ENCODE measurements at regions not wholly inside any gene's neighbourhood (a gene's known extent, or its start where the extent isn't known, plus 50 kb on each side); places are given as distances from the start of the nearest gene placed in this dataset.

DNA sequence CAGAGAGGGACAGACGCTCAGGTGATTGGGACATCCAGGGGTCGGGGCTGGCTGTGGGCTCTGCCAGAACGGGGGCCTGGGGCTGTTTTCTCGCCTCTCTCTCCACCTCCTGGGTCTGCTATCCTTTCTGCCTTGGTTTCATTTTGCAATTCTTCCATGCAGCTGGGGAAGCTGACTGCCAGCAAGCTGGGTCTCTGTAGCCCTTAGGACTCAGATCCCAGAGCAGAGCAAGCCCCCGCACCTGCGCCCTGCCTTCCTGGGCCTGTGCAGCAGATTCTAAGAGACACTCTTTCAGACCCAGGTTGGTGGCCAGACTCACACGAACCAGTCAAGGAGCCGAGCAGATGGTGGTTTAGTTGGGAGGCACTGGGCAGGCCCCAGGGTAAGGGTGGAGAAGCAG lies 59.1 kb upstream of the GRPEL1 start (continued):
- TF ChIP-seq, protein P1, sequence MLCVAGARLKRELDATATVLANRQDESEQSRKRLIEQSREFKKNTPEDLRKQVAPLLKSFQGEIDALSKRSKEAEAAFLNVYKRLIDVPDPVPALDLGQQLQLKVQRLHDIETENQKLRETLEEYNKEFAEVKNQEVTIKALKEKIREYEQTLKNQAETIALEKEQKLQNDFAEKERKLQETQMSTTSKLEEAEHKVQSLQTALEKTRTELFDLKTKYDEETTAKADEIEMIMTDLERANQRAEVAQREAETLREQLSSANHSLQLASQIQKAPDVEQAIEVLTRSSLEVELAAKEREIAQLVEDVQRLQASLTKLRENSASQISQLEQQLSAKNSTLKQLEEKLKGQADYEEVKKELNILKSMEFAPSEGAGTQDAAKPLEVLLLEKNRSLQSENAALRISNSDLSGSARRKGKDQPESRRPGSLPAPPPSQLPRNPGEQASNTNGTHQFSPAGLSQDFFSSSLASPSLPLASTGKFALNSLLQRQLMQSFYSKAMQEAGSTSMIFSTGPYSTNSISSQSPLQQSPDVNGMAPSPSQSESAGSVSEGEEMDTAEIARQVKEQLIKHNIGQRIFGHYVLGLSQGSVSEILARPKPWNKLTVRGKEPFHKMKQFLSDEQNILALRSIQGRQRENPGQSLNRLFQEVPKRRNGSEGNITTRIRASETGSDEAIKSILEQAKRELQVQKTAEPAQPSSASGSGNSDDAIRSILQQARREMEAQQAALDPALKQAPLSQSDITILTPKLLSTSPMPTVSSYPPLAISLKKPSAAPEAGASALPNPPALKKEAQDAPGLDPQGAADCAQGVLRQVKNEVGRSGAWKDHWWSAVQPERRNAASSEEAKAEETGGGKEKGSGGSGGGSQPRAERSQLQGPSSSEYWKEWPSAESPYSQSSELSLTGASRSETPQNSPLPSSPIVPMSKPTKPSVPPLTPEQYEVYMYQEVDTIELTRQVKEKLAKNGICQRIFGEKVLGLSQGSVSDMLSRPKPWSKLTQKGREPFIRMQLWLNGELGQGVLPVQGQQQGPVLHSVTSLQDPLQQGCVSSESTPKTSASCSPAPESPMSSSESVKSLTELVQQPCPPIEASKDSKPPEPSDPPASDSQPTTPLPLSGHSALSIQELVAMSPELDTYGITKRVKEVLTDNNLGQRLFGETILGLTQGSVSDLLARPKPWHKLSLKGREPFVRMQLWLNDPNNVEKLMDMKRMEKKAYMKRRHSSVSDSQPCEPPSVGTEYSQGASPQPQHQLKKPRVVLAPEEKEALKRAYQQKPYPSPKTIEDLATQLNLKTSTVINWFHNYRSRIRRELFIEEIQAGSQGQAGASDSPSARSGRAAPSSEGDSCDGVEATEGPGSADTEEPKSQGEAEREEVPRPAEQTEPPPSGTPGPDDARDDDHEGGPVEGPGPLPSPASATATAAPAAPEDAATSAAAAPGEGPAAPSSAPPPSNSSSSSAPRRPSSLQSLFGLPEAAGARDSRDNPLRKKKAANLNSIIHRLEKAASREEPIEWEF (CRISPR knock-in tag; IDR thresholded peaks at IDR 0.05): no peak

DNA sequence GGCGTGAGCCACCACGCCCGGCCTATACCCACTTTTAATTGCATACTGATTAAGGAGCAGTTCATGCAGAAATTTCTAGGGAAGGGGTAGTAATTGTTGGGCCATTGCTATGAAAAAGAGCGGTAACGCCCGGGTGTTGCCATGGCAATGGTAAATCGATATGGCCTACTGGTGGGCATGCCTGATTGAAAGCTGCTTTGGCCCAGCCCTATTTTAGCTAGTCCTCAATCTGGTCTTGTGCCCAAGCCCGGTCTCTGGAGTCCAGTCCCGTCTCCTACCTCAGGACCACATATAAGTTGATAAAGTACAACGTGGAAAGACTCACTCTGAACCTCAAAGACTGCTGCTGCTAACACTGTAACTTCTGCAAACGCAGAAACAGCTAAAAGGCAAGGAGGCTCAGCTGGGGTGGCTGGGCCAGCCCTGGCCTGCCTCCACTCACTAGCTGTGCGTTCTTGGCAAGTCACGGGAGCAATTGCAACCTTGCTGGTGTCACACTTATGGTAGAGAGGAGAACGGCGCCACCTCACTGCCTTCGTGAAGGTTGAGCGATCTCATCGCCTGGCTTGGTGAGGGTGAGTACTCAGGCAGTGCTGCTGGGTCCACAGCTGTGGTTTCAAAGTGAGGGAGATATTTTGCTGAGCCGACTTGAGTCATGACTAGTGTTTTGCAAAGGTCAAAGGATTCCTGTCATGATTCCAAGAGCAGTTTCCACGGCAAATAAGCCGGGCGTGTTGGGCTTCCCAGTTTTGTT lies 57.0 kb upstream of the GRPEL1 start:
- intact Hi-C loops (cut with micrococcal nuclease): no loop called here
- ATAC-seq: peak; percentile 29
- FAIRE-seq: peak; percentile 40
- peak; percentile 57; the same call in 1 of the 2 replicates for TF ChIP-seq RFX1 (IDR thresholded peaks at IDR 0.05)
- TF ChIP-seq HNRNPUL1 (IDR thresholded peaks at IDR 0.05; ENCODE audit: low read length): no peak
- no peak for TF ChIP-seq HDAC1 (IDR thresholded peaks at IDR 0.05)
- TF ChIP-seq BHLHE40 (IDR thresholded peaks at IDR 0.05; ENCODE audit: low read length): peak; percentile 67
- TF ChIP-seq, protein P2, sequence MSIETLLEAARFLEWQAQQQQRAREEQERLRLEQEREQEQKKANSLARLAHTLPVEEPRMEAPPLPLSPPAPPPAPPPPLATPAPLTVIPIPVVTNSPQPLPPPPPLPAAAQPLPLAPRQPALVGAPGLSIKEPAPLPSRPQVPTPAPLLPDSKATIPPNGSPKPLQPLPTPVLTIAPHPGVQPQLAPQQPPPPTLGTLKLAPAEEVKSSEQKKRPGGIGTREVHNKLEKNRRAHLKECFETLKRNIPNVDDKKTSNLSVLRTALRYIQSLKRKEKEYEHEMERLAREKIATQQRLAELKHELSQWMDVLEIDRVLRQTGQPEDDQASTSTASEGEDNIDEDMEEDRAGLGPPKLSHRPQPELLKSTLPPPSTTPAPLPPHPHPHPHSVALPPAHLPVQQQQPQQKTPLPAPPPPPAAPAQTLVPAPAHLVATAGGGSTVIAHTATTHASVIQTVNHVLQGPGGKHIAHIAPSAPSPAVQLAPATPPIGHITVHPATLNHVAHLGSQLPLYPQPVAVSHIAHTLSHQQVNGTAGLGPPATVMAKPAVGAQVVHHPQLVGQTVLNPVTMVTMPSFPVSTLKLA (conservative IDR thresholded peaks at IDR 0.05): no peak
- no peak for TF ChIP-seq CREBBP (IDR thresholded peaks at IDR 0.05; ENCODE audit: low read depth, low read length)
- no peak for TF ChIP-seq DIDO1 (tag; IDR thresholded peaks at IDR 0.05; ENCODE audit: low read depth)
- TF ChIP-seq SAP30 (IDR thresholded peaks at IDR 0.05; ENCODE audit: borderline replicate concordance, insufficient read depth, low read depth, low read length, poor library complexity, severe bottlenecking): no peak
- TF ChIP-seq RFX5 (IDR thresholded peaks at IDR 0.05; ENCODE audit: low read depth, low read length): no peak
- 0 out of 2 replicates have a peak, but pooled peaks have one; percentile 22 for TF ChIP-seq C11orf30 (IDR thresholded peaks at IDR 0.05; ENCODE audit: low read depth)

More for the DNA sequence above, 57.0 kb upstream of the GRPEL1 start:
- ChIA-PET CTCF (ENCODE audit: low intra/inter-chr PET ratio) (no interaction called here), POLR2A (interaction anchor here (1.0 kb wide), 1 partner anchor 42 kb away, joined by 3 read pairs; no protein-coding TSS in a partner anchor)
- Histone ChIP-seq H3K36me3 (ENCODE audit: control insufficient read depth, insufficient read depth, low read length) (no peaks in the 10 kb centered on the region), H3K4me2 (ENCODE audit: insufficient read depth, low read length) (no peak overlapping the region), H3K79me2 (ENCODE audit: control insufficient read depth, insufficient read depth, low read length) (no peaks in the 10 kb centered on the region), H2AFZ (ENCODE audit: low read depth, low read length) (no peak overlapping the region), H3K9me3 (replicated peaks; ENCODE audit: control insufficient read depth, insufficient read depth, low read depth, low read length) (no peaks in the 10 kb centered on the region), H3K4me1 (replicated peaks in 1 of 2; ENCODE audit: control insufficient read depth in 2 of 2, insufficient read depth in 2 of 2, low read length in 2 of 2) (peaks cover 0 to 20% of the 10 kb centered on the region in 2 experiments; a peak in 2 of 5 replicates), H4K20me1 (replicated peaks; ENCODE audit: control insufficient read depth, insufficient read depth, low read length) (no peaks in the 10 kb centered on the region), H3K9me1 (ENCODE audit: control insufficient read depth, insufficient read depth, low read length) (no peaks in the 10 kb centered on the region), H3K27ac (ENCODE audit: extremely low read depth, low read depth, low read length) (no peak overlapping the region), H3K9ac (ENCODE audit: insufficient read depth in 1 of 2, low read depth in 2 of 2, low read length in 2 of 2) (no peak overlapping the region), H3K27me3 (ENCODE audit: control insufficient read depth in 2 of 2, insufficient read depth in 2 of 2, low read length in 2 of 2) (peaks cover 37 to 82% of the 10 kb centered on the region in 2 experiments), H3K4me3 (no peak overlapping the region)
- in situ Hi-C loops (cut with MboI): no loop called here
- BruUV-seq (replicated peaks): no TSS peak
- peak in 1 of 4 experiments; percentile 34 for DNase-seq (ENCODE audit: extremely low read depth in 1 of 4, low spot score in 3 of 4)
- WGBS (ENCODE audit: insufficient coverage, low coverage, missing lambda C conversion rate): 2% methylated on average over 22 of the region's 22 CpGs

Measured in K562 (cell line).